Duodenal mucosa (tissue), 2 donors: ENCODE measurements at regions not wholly inside any gene's neighbourhood (a gene's known extent, or its start where the extent isn't known, plus 50 kb on each side); places are given as distances from the start of the nearest gene placed in this dataset.

Source experiments
- H3K27ac ChIP-seq: one replicate; pipeline ENCODE4 v1.7.0; 2013; ENCODE audit warnings: low read depth, low read length
- H3K27me3 ChIP-seq, 2 donors: one replicate each; pipeline ENCODE4 v1.7.0; 2013; ENCODE audit warnings: low read length in 2 of 2, control low read depth in 1 of 2; ENCODE audit not compliant: insufficient read depth in 2 of 2, control insufficient read depth in 1 of 2
- H3K36me3 ChIP-seq, 2 donors: one replicate each; pipeline ENCODE4 v1.7.0; 2013; ENCODE audit warnings: low read length in 2 of 2, control low read depth in 1 of 2; ENCODE audit not compliant: insufficient read depth in 2 of 2, control insufficient read depth in 1 of 2
- H3K4me1 ChIP-seq, 2 donors: one replicate each; pipeline ENCODE4 v1.7.0; 2013; ENCODE audit warnings: low read length in 2 of 2, control low read depth in 1 of 2; ENCODE audit not compliant: insufficient read depth in 2 of 2, control insufficient read depth in 1 of 2
- H3K4me3 ChIP-seq, 2 donors: one replicate each; pipeline ENCODE4 v1.7.0; 2013; ENCODE audit warnings: low read length in 2 of 2, low read depth in 1 of 2
- H3K9ac ChIP-seq, 2 donors: one replicate each; pipeline ENCODE4 v1.7.0; 2013; ENCODE audit warnings: low read length in 2 of 2, low read depth in 1 of 2
- H3K9me3 ChIP-seq, 2 donors: one replicate each; pipeline ENCODE4 v1.7.0; 2013; ENCODE audit warnings: low read length in 2 of 2, control low read depth in 1 of 2; ENCODE audit not compliant: control insufficient read depth in 1 of 2

GRCh38 chr15:70466895-70467529 is 296.3 kb downstream of the UACA start:
- H3K4me3 ChIP-seq = no peak overlapping the region
- H3K9ac ChIP-seq = no peak overlapping the region
- no peaks in the 10 kb centered on the region for H3K36me3 ChIP-seq
- H3K9me3 ChIP-seq = no peaks in the 10 kb centered on the region
- H3K4me1 ChIP-seq = peaks cover 0 to 11% of the 10 kb centered on the region in 2 donors
- H3K27me3 ChIP-seq = peaks cover 0 to 3% of the 10 kb centered on the region in 2 donors
- H3K27ac ChIP-seq = no peak overlapping the region

- Histone ChIP-seq H3K9me3 (no peaks in the 10 kb centered on the region), H3K27me3 (peaks cover 0 to 3% of the 10 kb centered on the region in 2 donors), H3K4me3 (no peak overlapping the region), H3K4me1 (peaks cover 0 to 11% of the 10 kb centered on the region in 2 donors), H3K36me3 (no peaks in the 10 kb centered on the region), H3K9ac (no peak overlapping the region), H3K27ac (no peak overlapping the region)
These were observed 297.1 kb downstream of the UACA start for GRCh38 chr15:70466305-70466704.

- H3K27me3 ChIP-seq = peaks cover 0 to 3% of the 10 kb centered on the region in 2 donors
- H3K27ac ChIP-seq = no peak overlapping the region
- H3K4me1 ChIP-seq = peaks cover 0 to 11% of the 10 kb centered on the region in 2 donors
- no peaks in the 10 kb centered on the region for H3K9me3 ChIP-seq
- no peaks in the 10 kb centered on the region for H3K36me3 ChIP-seq
- H3K9ac ChIP-seq = no peak overlapping the region
- no peak overlapping the region for H3K4me3 ChIP-seq
These were observed 297.5 kb downstream of the UACA start for GRCh38 chr15:70465812-70466211.

GRCh38 chr15:70463453-70463834 is 299.9 kb downstream of the UACA start:
- no peak overlapping the region for H3K4me3 ChIP-seq
- H3K9me3 ChIP-seq = no peaks in the 10 kb centered on the region
- no peaks in the 10 kb centered on the region for H3K27me3 ChIP-seq
- no peaks in the 10 kb centered on the region for H3K36me3 ChIP-seq
- no peak overlapping the region for H3K27ac ChIP-seq
- peaks cover 0 to 11% of the 10 kb centered on the region in 2 donors for H3K4me1 ChIP-seq
- no peak overlapping the region for H3K9ac ChIP-seq

GRCh38 chr15:70461992-70462391 is 301.4 kb downstream of the UACA start:
- no peak overlapping the region for H3K27ac ChIP-seq

GRCh38 chr15:70461017-70461416 is 302.3 kb downstream of the UACA start:
- Histone ChIP-seq H3K4me1 (peaks cover 0 to 11% of the 10 kb centered on the region in 2 donors), H3K27ac (no peak overlapping the region), H3K9ac (no peak overlapping the region), H3K9me3 (no peaks in the 10 kb centered on the region), H3K27me3 (no peaks in the 10 kb centered on the region), H3K36me3 (no peaks in the 10 kb centered on the region), H3K4me3 (no peak overlapping the region)

More at GRCh38 chr15:70461992-70462391, 301.4 kb downstream of the UACA start:
- Histone ChIP-seq H3K9ac (no peak overlapping the region), H3K4me3 (no peak overlapping the region), H3K9me3 (no peaks in the 10 kb centered on the region), H3K4me1 (peaks cover 0 to 11% of the 10 kb centered on the region in 2 donors), H3K27me3 (no peaks in the 10 kb centered on the region), H3K36me3 (no peaks in the 10 kb centered on the region)

- H3K4me1 ChIP-seq = peaks cover 0 to 11% of the 10 kb centered on the region in 2 donors
- H3K27ac ChIP-seq = no peak overlapping the region
- H3K36me3 ChIP-seq = no peaks in the 10 kb centered on the region
- H3K9me3 ChIP-seq = no peaks in the 10 kb centered on the region
- H3K9ac ChIP-seq = no peak overlapping the region
- H3K4me3 ChIP-seq = no peak overlapping the region
- H3K27me3 ChIP-seq = no peaks in the 10 kb centered on the region
These were observed 304.0 kb downstream of the UACA start for GRCh38 chr15:70459312-70459711.

GRCh38 chr15:70453766-70454165 is 309.6 kb downstream of the UACA start:
- peaks cover 0 to 3% of the 10 kb centered on the region in 2 donors for H3K27me3 ChIP-seq
- no peaks in the 10 kb centered on the region for H3K9me3 ChIP-seq
- no peak overlapping the region for H3K4me3 ChIP-seq
- no peak overlapping the region for H3K27ac ChIP-seq
- H3K9ac ChIP-seq = no peak overlapping the region
- H3K36me3 ChIP-seq = no peaks in the 10 kb centered on the region
- H3K4me1 ChIP-seq = no peaks in the 10 kb centered on the region

- Histone ChIP-seq H3K4me3 (no peak overlapping the region), H3K36me3 (no peaks in the 10 kb centered on the region), H3K9ac (no peak overlapping the region), H3K27ac (no peak overlapping the region), H3K27me3 (peaks cover 0 to 3% of the 10 kb centered on the region in 2 donors), H3K4me1 (peaks cover 3% of the 10 kb centered on the region in 2 donors), H3K9me3 (no peaks in the 10 kb centered on the region)
These were observed 310.1 kb downstream of the UACA start for GRCh38 chr15:70453238-70453637.

GRCh38 chr15:70451821-70452653 is 311.3 kb downstream of the UACA start:
- no peaks in the 10 kb centered on the region for H3K9me3 ChIP-seq
- no peaks in the 10 kb centered on the region for H3K36me3 ChIP-seq
- H3K9ac ChIP-seq = no peak overlapping the region
- H3K4me1 ChIP-seq = peaks cover 14 to 15% of the 10 kb centered on the region in 2 donors
- no peak overlapping the region for H3K27ac ChIP-seq
- H3K27me3 ChIP-seq = peaks cover 3 to 8% of the 10 kb centered on the region in 2 donors
- H3K4me3 ChIP-seq = peak overlapping the region; percentile 6 to 16
